ENCODE measurements at regions not wholly inside any gene's neighbourhood (a gene's known extent, or its start where the extent isn't known, plus 50 kb on each side); places are given as distances from the start of the nearest gene placed in this dataset.

DNA sequence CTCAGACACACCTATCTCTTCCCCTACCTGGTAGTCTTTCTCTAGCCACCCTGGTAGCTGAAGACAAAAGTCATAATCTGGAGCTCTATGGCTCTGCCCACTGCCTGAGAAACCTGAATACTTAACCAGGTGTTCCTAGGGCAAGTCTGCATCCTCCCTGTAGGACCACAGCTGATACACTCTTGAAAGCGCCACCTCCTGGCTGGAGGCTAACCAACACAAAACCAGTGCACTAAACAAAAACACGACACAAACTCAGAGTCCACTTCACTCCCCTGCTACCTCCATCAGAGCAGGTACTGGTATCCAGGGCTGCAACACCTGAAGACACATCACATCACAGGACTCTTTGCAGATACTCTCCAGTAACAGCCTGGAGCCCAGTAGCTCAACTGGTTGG is 84.6 kb upstream of the ANXA1 start:
- WGBS, 2 donors: 94 to 97% methylated on average over 2 of the region's 2 CpGs
- Histone ChIP-seq H3K36me3 (no peaks in the 10 kb centered on the region), H3K4me3 (no peak overlapping the region), H3K27me3 (no peaks in the 10 kb centered on the region), H3K9me3 (no peaks in the 10 kb centered on the region), H3K4me1 (peaks cover 0 to 5% (median 0%) of the 10 kb centered on the region in 4 donors), H3K27ac (no peak overlapping the region)
- no peak for DNase-seq (ENCODE audit: low spot score in 2 of 2)
- TF ChIP-seq POLR2A (IDR thresholded peaks at IDR 0.05): no peak
- TF ChIP-seq, protein P1, sequence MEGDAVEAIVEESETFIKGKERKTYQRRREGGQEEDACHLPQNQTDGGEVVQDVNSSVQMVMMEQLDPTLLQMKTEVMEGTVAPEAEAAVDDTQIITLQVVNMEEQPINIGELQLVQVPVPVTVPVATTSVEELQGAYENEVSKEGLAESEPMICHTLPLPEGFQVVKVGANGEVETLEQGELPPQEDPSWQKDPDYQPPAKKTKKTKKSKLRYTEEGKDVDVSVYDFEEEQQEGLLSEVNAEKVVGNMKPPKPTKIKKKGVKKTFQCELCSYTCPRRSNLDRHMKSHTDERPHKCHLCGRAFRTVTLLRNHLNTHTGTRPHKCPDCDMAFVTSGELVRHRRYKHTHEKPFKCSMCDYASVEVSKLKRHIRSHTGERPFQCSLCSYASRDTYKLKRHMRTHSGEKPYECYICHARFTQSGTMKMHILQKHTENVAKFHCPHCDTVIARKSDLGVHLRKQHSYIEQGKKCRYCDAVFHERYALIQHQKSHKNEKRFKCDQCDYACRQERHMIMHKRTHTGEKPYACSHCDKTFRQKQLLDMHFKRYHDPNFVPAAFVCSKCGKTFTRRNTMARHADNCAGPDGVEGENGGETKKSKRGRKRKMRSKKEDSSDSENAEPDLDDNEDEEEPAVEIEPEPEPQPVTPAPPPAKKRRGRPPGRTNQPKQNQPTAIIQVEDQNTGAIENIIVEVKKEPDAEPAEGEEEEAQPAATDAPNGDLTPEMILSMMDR (IDR thresholded peaks at IDR 0.05): no peak
- TF ChIP-seq EP300 (IDR thresholded peaks at IDR 0.05): no peak

DNA sequence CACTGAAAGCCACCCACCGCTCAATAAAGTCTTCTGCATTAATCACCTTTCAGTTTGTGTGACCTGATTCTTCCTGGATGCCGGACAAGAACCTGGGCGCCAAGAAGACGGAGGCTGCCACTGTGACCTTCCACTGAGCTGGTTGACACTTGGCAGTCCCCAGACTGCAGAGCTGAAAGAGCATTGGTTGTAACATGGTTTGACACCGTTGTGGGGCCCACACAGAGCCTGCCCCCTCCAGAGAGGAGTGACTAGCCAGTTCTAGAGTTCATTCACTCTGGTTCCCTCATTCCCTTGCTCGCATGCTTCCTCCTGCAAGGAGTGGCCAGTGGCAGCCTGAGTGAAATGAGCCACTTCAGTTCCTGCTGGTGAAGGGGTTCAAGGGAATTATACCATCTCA is 86.2 kb upstream of the ANXA1 start:
- Histone ChIP-seq H3K4me3 (no peak overlapping the region), H3K9me3 (no peaks in the 10 kb centered on the region), H3K4me1 (peaks cover 0 to 5% (median 0%) of the 10 kb centered on the region in 4 donors), H3K27ac (no peak overlapping the region), H3K36me3 (no peaks in the 10 kb centered on the region), H3K27me3 (no peaks in the 10 kb centered on the region)
- 77 to 91% methylated on average over 6 of the region's 6 CpGs for WGBS, 2 donors
- TF ChIP-seq EP300 (IDR thresholded peaks at IDR 0.05) (no peak), POLR2A (IDR thresholded peaks at IDR 0.05) (no peak)
- TF ChIP-seq, protein P1 (IDR thresholded peaks at IDR 0.05): no peak
- no peak for DNase-seq (ENCODE audit: low spot score in 2 of 2)

- Histone ChIP-seq H3K36me3 (no peaks in the 10 kb centered on the region), H3K4me3 (no peak overlapping the region), H3K9me3 (no peaks in the 10 kb centered on the region), H3K27me3 (no peaks in the 10 kb centered on the region), H3K4me1 (peaks cover 0 to 5% (median 0%) of the 10 kb centered on the region in 4 donors), H3K27ac (no peak overlapping the region)
- TF ChIP-seq EP300 (IDR thresholded peaks at IDR 0.05): no peak
- DNase-seq (ENCODE audit: low spot score in 2 of 2): no peak
- WGBS, 2 donors: 71 to 74% methylated on average over 3 of the region's 3 CpGs
These were observed 87.3 kb upstream of the ANXA1 start for GRCh38 chr9:73064315-73064714.

DNA sequence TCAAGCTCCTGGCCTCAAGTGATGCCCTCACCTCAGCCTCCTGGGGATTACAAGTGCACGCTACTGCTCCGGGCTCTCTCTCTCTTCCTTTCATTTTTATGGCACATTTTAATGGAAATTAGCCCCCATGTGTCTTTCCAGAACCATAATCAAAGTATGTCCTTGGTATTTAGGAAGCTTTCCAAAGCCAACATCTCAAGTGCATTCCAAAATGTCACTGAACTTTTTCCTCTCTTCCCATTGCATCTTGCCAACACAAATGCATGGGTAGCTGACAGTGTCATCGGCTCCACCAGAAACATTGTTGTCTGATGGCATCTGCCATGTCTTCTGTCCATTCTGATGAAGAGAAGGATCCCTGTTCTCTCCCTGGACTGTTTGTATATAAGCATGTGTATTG is 90.5 kb upstream of the ANXA1 start:
- no peak overlapping the region for H3K27ac ChIP-seq
- H3K4me3 ChIP-seq: no peak overlapping the region
- H3K4me1 ChIP-seq: peaks cover 0 to 5% (median 0%) of the 10 kb centered on the region in 4 donors
- H3K9me3 ChIP-seq: no peaks in the 10 kb centered on the region
- 54 to 63% methylated on average over 3 of the region's 3 CpGs for WGBS, 2 donors
- TF ChIP-seq, protein P1 (IDR thresholded peaks at IDR 0.05): no peak
- no peak for TF ChIP-seq EP300 (IDR thresholded peaks at IDR 0.05)
- TF ChIP-seq POLR2A (IDR thresholded peaks at IDR 0.05): no peak
- H3K27me3 ChIP-seq: no peaks in the 10 kb centered on the region
- no peak for DNase-seq (ENCODE audit: low spot score in 2 of 2)
- H3K36me3 ChIP-seq: no peaks in the 10 kb centered on the region

- WGBS, 2 donors: 61 to 64% methylated on average over 2 of the region's 2 CpGs
- no peak for TF ChIP-seq POLR2A (IDR thresholded peaks at IDR 0.05)
- TF ChIP-seq, protein P1 (IDR thresholded peaks at IDR 0.05): no peak
- no peak for TF ChIP-seq EP300 (IDR thresholded peaks at IDR 0.05)
- H3K36me3 ChIP-seq: no peaks in the 10 kb centered on the region
- H3K27ac ChIP-seq: no peak overlapping the region
- no peaks in the 10 kb centered on the region for H3K27me3 ChIP-seq
- H3K4me3 ChIP-seq: no peak overlapping the region
- H3K4me1 ChIP-seq: no peaks in the 10 kb centered on the region
- no peaks in the 10 kb centered on the region for H3K9me3 ChIP-seq
- DNase-seq (ENCODE audit: low spot score in 2 of 2): no peak
These were observed 92.4 kb upstream of the ANXA1 start for GRCh38 chr9:73059247-73059646.

- DNase-seq (ENCODE audit: low spot score in 2 of 2): no peak
- no peak overlapping the region for H3K4me3 ChIP-seq
- no peak overlapping the region for H3K27ac ChIP-seq
- H3K4me1 ChIP-seq: no peaks in the 10 kb centered on the region
- H3K36me3 ChIP-seq: no peaks in the 10 kb centered on the region
- H3K27me3 ChIP-seq: no peaks in the 10 kb centered on the region
- H3K9me3 ChIP-seq: no peaks in the 10 kb centered on the region
- TF ChIP-seq EP300 (IDR thresholded peaks at IDR 0.05) (no peak), POLR2A (IDR thresholded peaks at IDR 0.05) (no peak)
- TF ChIP-seq, protein P1 (IDR thresholded peaks at IDR 0.05): no peak
- WGBS, 2 donors: 72 to 81% methylated on average over 5 of the region's 5 CpGs
These were observed 95.4 kb upstream of the ANXA1 start for GRCh38 chr9:73056245-73056644.
